HG03558 (cell line): ENCODE measurements at regions not wholly inside any gene's neighbourhood (a gene's known extent, or its start where the extent isn't known, plus 50 kb on each side); places are given as distances from the start of the nearest gene placed in this dataset.

Experiments used
- ATAC-seq: cut with Tn5 transposase; IDR thresholded peaks from one replicate; pipeline ENCODE4 v1.9.1; 2021; ENCODE audit warnings: moderate number of reproducible peaks; ENCODE audit not compliant: unreplicated experiment; ENCODE audit errors: extremely low read depth

- ATAC-seq: no peak
These were observed 428.9 kb upstream of the ADGRL2 start for GRCh38 chr1:81371864-81372263.

GRCh38 chr1:81369833-81370232, 430.9 kb upstream of the ADGRL2 start:
- ATAC-seq: no peak

GRCh38 chr1:81366173-81366572, 434.6 kb upstream of the ADGRL2 start:
- no peak for ATAC-seq

- ATAC-seq: no peak
These were observed 436.6 kb upstream of the ADGRL2 start for GRCh38 chr1:81364088-81364487.

GRCh38 chr1:81358151-81358550, 442.6 kb upstream of the ADGRL2 start:
- no peak for ATAC-seq

GRCh38 chr1:81351864-81352263, 448.9 kb upstream of the ADGRL2 start:
- no peak for ATAC-seq

- no peak for ATAC-seq
These were observed 451.4 kb upstream of the ADGRL2 start for GRCh38 chr1:81349194-81349965.

GRCh38 chr1:81345110-81345509, 455.6 kb upstream of the ADGRL2 start:
- ATAC-seq: no peak

GRCh38 chr1:81340239-81340638, 460.5 kb upstream of the ADGRL2 start:
- no peak for ATAC-seq

GRCh38 chr1:81337226-81337625, 463.5 kb upstream of the ADGRL2 start:
- ATAC-seq: no peak

- ATAC-seq: no peak
These were observed 464.9 kb upstream of the ADGRL2 start for GRCh38 chr1:81335876-81336275.

- ATAC-seq: no peak
These were observed 470.2 kb upstream of the ADGRL2 start for GRCh38 chr1:81330521-81330920.

GRCh38 chr1:81330111-81330510, 470.6 kb upstream of the ADGRL2 start:
- no peak for ATAC-seq

GRCh38 chr1:81329041-81329440, 471.7 kb upstream of the ADGRL2 start:
- ATAC-seq: no peak

- ATAC-seq: no peak
These were observed 473.0 kb upstream of the ADGRL2 start for GRCh38 chr1:81327743-81328142.

GRCh38 chr1:81327103-81327710, 473.5 kb upstream of the ADGRL2 start:
- no peak for ATAC-seq

- ATAC-seq: no peak
These were observed 474.5 kb upstream of the ADGRL2 start for GRCh38 chr1:81326212-81326611.

GRCh38 chr1:81325397-81325796, 475.3 kb upstream of the ADGRL2 start:
- ATAC-seq: no peak

GRCh38 chr1:81323862-81324261, 476.9 kb upstream of the ADGRL2 start:
- ATAC-seq: no peak

- ATAC-seq: no peak
These were observed 483.5 kb upstream of the ADGRL2 start for GRCh38 chr1:81317191-81317590.

GRCh38 chr1:81314513-81315233, 486.1 kb upstream of the ADGRL2 start:
- ATAC-seq: no peak
